H1 (cell line): ENCODE measurements at regions not wholly inside any gene's neighbourhood (a gene's known extent, or its start where the extent isn't known, plus 50 kb on each side); places are given as distances from the start of the nearest gene placed in this dataset.

ENCODE experiments used
- CTCF ChIA-PET: fragments of 300-600 bp; sonication (Branson Sonifier 250); formaldehyde crosslinking; loops from one replicate; lab custom pipeline; 2021; ENCODE audit not compliant: partially characterized antibody; lab: Charles Lee
- POLR2A ChIA-PET: fragments of 300-600 bp; sonication (Branson Sonifier 250); formaldehyde crosslinking; loops from one replicate; lab custom pipeline; 2021; ENCODE audit warnings: inconsistent platforms; ENCODE audit not compliant: partially characterized antibody; lab: Charles Lee
- DNase-seq, 2 experiments: peaks; one replicate each; pipeline versions ENCODE4 v3.0.0 to v3.0.0-alpha.2; 2010 to 2022; ENCODE audit warnings: low spot score in 2 of 2, low read depth in 1 of 2, mixed read lengths in 1 of 2
- FAIRE-seq: peaks from 2 replicates; lab custom pipeline; 2011; peaks lifted over from hg19 to GRCh38; lab: Jason Lieb, UNC
- H2AFZ ChIP-seq: 2 replicates; pipeline ENCODE4 v1.8.1; 2012; ENCODE audit warnings: low read length, inconsistent platforms
- H2AK5ac ChIP-seq: 2 replicates; pipeline ENCODE4 v1.6.1; 2013; ENCODE audit warnings: low read depth, low read length
- H2BK120ac ChIP-seq: replicated peaks from 2 replicates; pipeline ENCODE3; 2013; ENCODE audit warnings: low read depth, low read length, inconsistent platforms
- H2BK12ac ChIP-seq: 2 replicates; pipeline ENCODE4 v1.6.1; 2013; ENCODE audit warnings: low read depth, low read length
- H2BK15ac ChIP-seq: 2 replicates; pipeline ENCODE4 v1.6.1; 2013; ENCODE audit warnings: low read length
- H2BK20ac ChIP-seq: 2 replicates; pipeline ENCODE4 v1.6.1; 2013; ENCODE audit warnings: low read length
- H2BK5ac ChIP-seq: 2 replicates; pipeline ENCODE4 v1.6.1; 2013; ENCODE audit warnings: low read depth, low read length
- H3K14ac ChIP-seq: 2 replicates; pipeline ENCODE4 v1.6.1; 2013; ENCODE audit warnings: inconsistent platforms; ENCODE audit not compliant: insufficient read length
- H3K18ac ChIP-seq: 2 replicates; pipeline ENCODE4 v1.6.1; 2013; ENCODE audit warnings: low read length; ENCODE audit errors: extremely low read depth
- H3K23ac ChIP-seq: 2 replicates; pipeline ENCODE4 v1.6.1; 2013; ENCODE audit warnings: inconsistent platforms; ENCODE audit not compliant: insufficient read length
- H3K23me2 ChIP-seq: 2 replicates; pipeline ENCODE4 v1.6.1; 2013; ENCODE audit warnings: low read depth, low read length
- H3K27ac ChIP-seq: 2 replicates; pipeline ENCODE4 v1.6.1; 2011; ENCODE audit warnings: low read depth, low read length, inconsistent platforms
- H3K27me3 ChIP-seq, 4 experiments: replicated peaks in 1 of 4; 1 replicate in 1 of 4; 2 replicates in 3 of 4; pipeline versions ENCODE4 v1.6.1 to v1.8.1; 2011 to 2013; ENCODE audit warnings: low read length in 3 of 4, mild to moderate bottlenecking in 3 of 4, inconsistent platforms in 2 of 4, mixed read lengths in 2 of 4, moderate library complexity in 1 of 4; ENCODE audit not compliant: control insufficient read depth in 3 of 4, insufficient read depth in 3 of 4; ENCODE audit errors: extremely low read depth in 1 of 4
- H3K36me3 ChIP-seq, 4 experiments: 2 replicates each; pipeline versions ENCODE4 v1.6.1 to v1.8.1; 2011 to 2013; ENCODE audit warnings: mild to moderate bottlenecking in 4 of 4, low read length in 3 of 4, moderate library complexity in 2 of 4, control low read depth in 1 of 4, inconsistent platforms in 1 of 4; ENCODE audit not compliant: insufficient read depth in 4 of 4, control insufficient read depth in 2 of 4
- H3K4ac ChIP-seq: replicated peaks from 2 replicates; pipeline ENCODE3; 2013; ENCODE audit warnings: low read length, low read depth, mixed read lengths, inconsistent platforms; ENCODE audit not compliant: insufficient read length
- H3K4me1 ChIP-seq, 4 experiments: replicated peaks in 1 of 4; 1 replicate in 1 of 4; 2 replicates in 3 of 4; pipeline versions ENCODE4 v1.6.1 to v1.8.1; 2011 to 2013; ENCODE audit warnings: low read length in 3 of 4, inconsistent platforms in 2 of 4, mixed read lengths in 1 of 4; ENCODE audit not compliant: insufficient read depth in 4 of 4, control insufficient read depth in 3 of 4
- H3K4me2 ChIP-seq, 2 experiments: 2 replicates each; pipeline versions ENCODE4 v1.6.1 to v1.8.1; 2011 to 2013; ENCODE audit warnings: low read depth in 2 of 2, low read length in 2 of 2, control low read depth in 1 of 2, inconsistent platforms in 1 of 2, mild to moderate bottlenecking in 1 of 2; ENCODE audit not compliant: insufficient read depth in 1 of 2
- H3K4me3 ChIP-seq, 4 experiments: fragments of 200-600, 300-600 bp in 1 of 4; sonication (generic), shearing (Covaris generic), sonication (Bioruptor Twin) in 1 of 4; 2 replicates each; pipeline versions ENCODE4 v1.5.1 to v1.8.1; 2011 to 2016; ENCODE audit warnings: low read length in 4 of 4, low read depth in 3 of 4, control low read depth in 2 of 4, inconsistent platforms in 2 of 4, mild to moderate bottlenecking in 2 of 4, mixed read lengths in 1 of 4, moderate library complexity in 1 of 4; ENCODE audit not compliant: insufficient read depth in 2 of 4; ENCODE audit errors: extremely low read depth in 1 of 4
- H3K56ac ChIP-seq: replicated peaks from 2 replicates; pipeline ENCODE3; 2013; ENCODE audit warnings: low read depth, mild to moderate bottlenecking, mixed read lengths, low read length, inconsistent platforms; ENCODE audit not compliant: insufficient read length
- H3K79me1 ChIP-seq: 2 replicates; pipeline ENCODE4 v1.6.1; 2013; ENCODE audit warnings: low read depth, low read length, control low read depth
- H3K79me2 ChIP-seq, 2 experiments: 2 replicates each; pipeline versions ENCODE4 v1.6.1 to v1.8.1; 2012 to 2013; ENCODE audit warnings: low read length in 2 of 2, mild to moderate bottlenecking in 2 of 2, inconsistent platforms in 1 of 2; ENCODE audit not compliant: insufficient read depth in 2 of 2, control insufficient read depth in 1 of 2
- H3K9ac ChIP-seq, 4 experiments: replicated peaks in 1 of 4; 1 replicate in 1 of 4; 2 replicates in 3 of 4; pipeline versions ENCODE4 v1.6.1 to v1.8.1; 2011 to 2013; ENCODE audit warnings: low read depth in 3 of 4, low read length in 3 of 4, control low read depth in 2 of 4, mild to moderate bottlenecking in 2 of 4, moderate library complexity in 2 of 4, inconsistent platforms in 1 of 4; ENCODE audit errors: extremely low read depth in 1 of 4
- H3K9me3 ChIP-seq, 2 experiments: 2 replicates each; pipeline versions ENCODE4 v1.6.1 to v1.8.1; 2012 to 2013; ENCODE audit warnings: mild to moderate bottlenecking in 2 of 2, moderate library complexity in 2 of 2, control low read depth in 1 of 2, inconsistent platforms in 1 of 2, low read depth in 1 of 2, low read length in 1 of 2, mixed read lengths in 1 of 2; ENCODE audit not compliant: insufficient read depth in 2 of 2
- H4K20me1 ChIP-seq, 2 experiments: replicated peaks in 1 of 2; 2 replicates each; pipeline versions ENCODE3 to v1.8.1; 2011 to 2013; ENCODE audit warnings: inconsistent platforms in 2 of 2, low read length in 2 of 2, mild to moderate bottlenecking in 1 of 2; ENCODE audit not compliant: insufficient read depth in 2 of 2, control insufficient read depth in 1 of 2
- H4K5ac ChIP-seq: 2 replicates; pipeline ENCODE4 v1.6.1; 2013; ENCODE audit warnings: low read length, low read depth, mixed read lengths, inconsistent platforms; ENCODE audit not compliant: insufficient read length
- H4K8ac ChIP-seq: 2 replicates; pipeline ENCODE4 v1.8.0; 2013; ENCODE audit warnings: mild to moderate bottlenecking, moderate library complexity, low read length, inconsistent platforms; ENCODE audit not compliant: insufficient read depth; ENCODE audit errors: extremely low read depth
- H4K91ac ChIP-seq: replicated peaks from 2 replicates; pipeline ENCODE3; 2013; ENCODE audit warnings: low read length, mixed read lengths, inconsistent platforms; ENCODE audit not compliant: insufficient read length
- GTF2F1 ChIP-seq: IDR thresholded peaks from 2 replicates; pipeline ENCODE4 v1.6.1; 2012; ENCODE audit warnings: low read depth, low read length, improper control_type of control experiment, borderline replicate concordance
- HDAC6 ChIP-seq: IDR thresholded peaks from one replicate; pipeline ENCODE4 v1.7.1; 2012; ENCODE audit warnings: low read depth, mild to moderate bottlenecking, inconsistent platforms, low read length, moderate library complexity
- POU5F1 ChIP-seq: IDR thresholded peaks from 2 replicates; pipeline ENCODE4 v1.6.1; 2011; ENCODE audit warnings: low read depth, mild to moderate bottlenecking, low read length, moderate library complexity
- RXRA ChIP-seq: IDR thresholded peaks from 2 replicates; pipeline ENCODE4 v1.6.1; 2011; ENCODE audit warnings: low read depth, mild to moderate bottlenecking, low read length, moderate library complexity; ENCODE audit not compliant: insufficient read depth
- SIX5 ChIP-seq: IDR thresholded peaks from 2 replicates; pipeline ENCODE4 v1.6.1; 2011; ENCODE audit warnings: mild to moderate bottlenecking, low read depth, low read length
- WGBS, 2 experiments: shearing (Covaris generic) in 1 of 2; methylation state at CpG; one replicate each; pipeline versions ENCODE4 v1.1.6 to v1.1.7; 2013 to 2015; ENCODE audit warnings: low lambda C conversion rate in 2 of 2, mixed read lengths in 2 of 2, inconsistent platforms in 1 of 2, low coverage in 1 of 2, missing lambda C conversion rate in 1 of 2; ENCODE audit not compliant: insufficient replicate concordance in 2 of 2, insufficient coverage in 1 of 2, insufficient read length in 1 of 2; ENCODE audit errors: extremely low coverage in 1 of 2, missing lambda C conversion rate in 1 of 2; 5-methylcytosine and 5-hydroxymethylcytosine counted together

DNA sequence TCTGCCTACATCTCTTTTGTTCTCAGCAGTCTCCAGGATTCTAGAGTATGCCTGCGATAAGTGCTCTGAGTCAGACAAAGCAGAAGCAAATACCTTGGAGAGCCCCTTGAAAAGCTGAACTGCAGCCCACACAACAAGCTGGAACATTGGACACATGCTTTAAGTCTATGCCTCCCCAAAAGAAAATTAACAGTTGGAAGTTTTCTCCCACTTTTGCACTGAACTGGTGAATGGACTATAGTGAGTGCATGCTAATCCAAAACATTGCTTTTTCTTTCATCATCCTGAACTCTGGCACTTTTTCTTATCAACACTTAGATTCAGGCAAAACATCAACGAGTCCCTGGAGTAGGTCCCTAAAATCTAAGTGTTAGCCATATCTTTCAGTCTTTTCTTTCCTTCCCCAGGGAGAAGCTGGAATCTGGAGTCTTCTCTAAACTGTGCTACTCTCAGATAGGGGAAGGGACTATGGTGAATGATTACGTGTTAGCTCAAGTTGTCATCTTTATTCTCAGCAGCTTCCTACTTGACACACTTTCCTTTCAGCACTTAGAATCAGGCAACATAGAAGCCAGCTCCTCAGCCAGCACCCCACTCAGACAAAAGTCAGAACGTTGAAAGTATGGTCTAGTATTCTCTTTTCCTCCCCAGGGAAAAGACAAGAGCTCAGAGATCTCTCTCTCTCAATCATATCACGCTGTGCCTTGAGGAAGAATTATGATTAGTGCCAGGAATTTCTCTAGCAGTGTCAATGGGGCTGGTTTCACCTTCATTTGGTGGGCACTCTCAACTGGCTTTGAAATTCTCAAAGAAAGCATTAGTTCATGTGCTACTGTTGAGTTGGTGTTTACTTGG, 811.0 kb upstream of the GJE1 start:
- Histone ChIP-seq H4K5ac (no peak overlapping the region), H2BK15ac (no peak overlapping the region), H2AK5ac (no peak overlapping the region), H3K56ac (no peak overlapping the region), H4K8ac (no peak overlapping the region), H4K20me1 (no peaks in the 10 kb centered on the region), H3K4me2 (no peak overlapping the region), H3K23ac (no peak overlapping the region), H3K79me2 (no peaks in the 10 kb centered on the region), H2AFZ (peak overlapping the region; percentile 77), H3K4me1 (no peaks in the 10 kb centered on the region), H3K9ac (no peak overlapping the region), H3K27ac (no peak overlapping the region), H3K27me3 (no peaks in the 10 kb centered on the region), H2BK12ac (no peak overlapping the region), H3K9me3 (no peaks in the 10 kb centered on the region), H3K36me3 (no peaks in the 10 kb centered on the region), H3K4ac (no peak overlapping the region), H2BK5ac (no peak overlapping the region), H3K79me1 (no peaks in the 10 kb centered on the region), H3K23me2 (no peaks in the 10 kb centered on the region), H4K91ac (no peak overlapping the region), H3K14ac (no peak overlapping the region), H3K18ac (no peak overlapping the region), H3K4me3 (no peak overlapping the region), H2BK20ac (no peak overlapping the region), H2BK120ac (no peak overlapping the region)
- ChIA-PET POLR2A (no interaction called here), CTCF (interaction anchor here (0.8 to 1.2 kb wide), 2 partner anchors 31 to 33 kb away, joined by 3 read pairs; no protein-coding TSS in a partner anchor)
- WGBS, 2 experiments = 84% methylated on average over 5 of the region's 5 CpGs; no CpG with 5 or more reads in 1 of the 2 experiments
- FAIRE-seq = no peak
- TF ChIP-seq RXRA (no peak), SIX5 (no peak), GTF2F1 (no peak), POU5F1 (no peak), HDAC6 (no peak)
- no peak for DNase-seq
